H1 (cell line): ENCODE measurements at regions not wholly inside any gene's neighbourhood (a gene's known extent, or its start where the extent isn't known, plus 50 kb on each side); places are given as distances from the start of the nearest gene placed in this dataset.

ENCODE experiments used
- CTCF ChIA-PET: fragments of 300-600 bp; sonication (Branson Sonifier 250); formaldehyde crosslinking; loops from one replicate; lab custom pipeline; 2021; ENCODE audit not compliant: partially characterized antibody; lab: Charles Lee
- POLR2A ChIA-PET: fragments of 300-600 bp; sonication (Branson Sonifier 250); formaldehyde crosslinking; loops from one replicate; lab custom pipeline; 2021; ENCODE audit warnings: inconsistent platforms; ENCODE audit not compliant: partially characterized antibody; lab: Charles Lee
- DNase-seq, 2 experiments: peaks; one replicate each; pipeline versions ENCODE4 v3.0.0 to v3.0.0-alpha.2; 2010 to 2022; ENCODE audit warnings: low spot score in 2 of 2, low read depth in 1 of 2, mixed read lengths in 1 of 2
- FAIRE-seq: peaks from 2 replicates; lab custom pipeline; 2011; peaks lifted over from hg19 to GRCh38; lab: Jason Lieb, UNC
- H2AFZ ChIP-seq: 2 replicates; pipeline ENCODE4 v1.8.1; 2012; ENCODE audit warnings: low read length, inconsistent platforms
- H2AK5ac ChIP-seq: 2 replicates; pipeline ENCODE4 v1.6.1; 2013; ENCODE audit warnings: low read depth, low read length
- H2BK120ac ChIP-seq: replicated peaks from 2 replicates; pipeline ENCODE3; 2013; ENCODE audit warnings: low read depth, low read length, inconsistent platforms
- H2BK12ac ChIP-seq: 2 replicates; pipeline ENCODE4 v1.6.1; 2013; ENCODE audit warnings: low read depth, low read length
- H2BK15ac ChIP-seq: 2 replicates; pipeline ENCODE4 v1.6.1; 2013; ENCODE audit warnings: low read length
- H2BK20ac ChIP-seq: 2 replicates; pipeline ENCODE4 v1.6.1; 2013; ENCODE audit warnings: low read length
- H2BK5ac ChIP-seq: 2 replicates; pipeline ENCODE4 v1.6.1; 2013; ENCODE audit warnings: low read depth, low read length
- H3K14ac ChIP-seq: 2 replicates; pipeline ENCODE4 v1.6.1; 2013; ENCODE audit warnings: inconsistent platforms; ENCODE audit not compliant: insufficient read length
- H3K18ac ChIP-seq: 2 replicates; pipeline ENCODE4 v1.6.1; 2013; ENCODE audit warnings: low read length; ENCODE audit errors: extremely low read depth
- H3K23ac ChIP-seq: 2 replicates; pipeline ENCODE4 v1.6.1; 2013; ENCODE audit warnings: inconsistent platforms; ENCODE audit not compliant: insufficient read length
- H3K23me2 ChIP-seq: 2 replicates; pipeline ENCODE4 v1.6.1; 2013; ENCODE audit warnings: low read depth, low read length
- H3K27ac ChIP-seq: 2 replicates; pipeline ENCODE4 v1.6.1; 2011; ENCODE audit warnings: low read depth, low read length, inconsistent platforms
- H3K27me3 ChIP-seq, 4 experiments: replicated peaks in 1 of 4; 1 replicate in 1 of 4; 2 replicates in 3 of 4; pipeline versions ENCODE4 v1.6.1 to v1.8.1; 2011 to 2013; ENCODE audit warnings: low read length in 3 of 4, mild to moderate bottlenecking in 3 of 4, inconsistent platforms in 2 of 4, mixed read lengths in 2 of 4, moderate library complexity in 1 of 4; ENCODE audit not compliant: control insufficient read depth in 3 of 4, insufficient read depth in 3 of 4; ENCODE audit errors: extremely low read depth in 1 of 4
- H3K36me3 ChIP-seq, 4 experiments: 2 replicates each; pipeline versions ENCODE4 v1.6.1 to v1.8.1; 2011 to 2013; ENCODE audit warnings: mild to moderate bottlenecking in 4 of 4, low read length in 3 of 4, moderate library complexity in 2 of 4, control low read depth in 1 of 4, inconsistent platforms in 1 of 4; ENCODE audit not compliant: insufficient read depth in 4 of 4, control insufficient read depth in 2 of 4
- H3K4ac ChIP-seq: replicated peaks from 2 replicates; pipeline ENCODE3; 2013; ENCODE audit warnings: low read length, low read depth, mixed read lengths, inconsistent platforms; ENCODE audit not compliant: insufficient read length
- H3K4me1 ChIP-seq, 4 experiments: replicated peaks in 1 of 4; 1 replicate in 1 of 4; 2 replicates in 3 of 4; pipeline versions ENCODE4 v1.6.1 to v1.8.1; 2011 to 2013; ENCODE audit warnings: low read length in 3 of 4, inconsistent platforms in 2 of 4, mixed read lengths in 1 of 4; ENCODE audit not compliant: insufficient read depth in 4 of 4, control insufficient read depth in 3 of 4
- H3K4me2 ChIP-seq, 2 experiments: 2 replicates each; pipeline versions ENCODE4 v1.6.1 to v1.8.1; 2011 to 2013; ENCODE audit warnings: low read depth in 2 of 2, low read length in 2 of 2, control low read depth in 1 of 2, inconsistent platforms in 1 of 2, mild to moderate bottlenecking in 1 of 2; ENCODE audit not compliant: insufficient read depth in 1 of 2
- H3K4me3 ChIP-seq, 4 experiments: fragments of 200-600, 300-600 bp in 1 of 4; sonication (generic), shearing (Covaris generic), sonication (Bioruptor Twin) in 1 of 4; 2 replicates each; pipeline versions ENCODE4 v1.5.1 to v1.8.1; 2011 to 2016; ENCODE audit warnings: low read length in 4 of 4, low read depth in 3 of 4, control low read depth in 2 of 4, inconsistent platforms in 2 of 4, mild to moderate bottlenecking in 2 of 4, mixed read lengths in 1 of 4, moderate library complexity in 1 of 4; ENCODE audit not compliant: insufficient read depth in 2 of 4; ENCODE audit errors: extremely low read depth in 1 of 4
- H3K56ac ChIP-seq: replicated peaks from 2 replicates; pipeline ENCODE3; 2013; ENCODE audit warnings: low read depth, mild to moderate bottlenecking, mixed read lengths, low read length, inconsistent platforms; ENCODE audit not compliant: insufficient read length
- H3K79me1 ChIP-seq: 2 replicates; pipeline ENCODE4 v1.6.1; 2013; ENCODE audit warnings: low read depth, low read length, control low read depth
- H3K79me2 ChIP-seq, 2 experiments: 2 replicates each; pipeline versions ENCODE4 v1.6.1 to v1.8.1; 2012 to 2013; ENCODE audit warnings: low read length in 2 of 2, mild to moderate bottlenecking in 2 of 2, inconsistent platforms in 1 of 2; ENCODE audit not compliant: insufficient read depth in 2 of 2, control insufficient read depth in 1 of 2
- H3K9ac ChIP-seq, 4 experiments: replicated peaks in 1 of 4; 1 replicate in 1 of 4; 2 replicates in 3 of 4; pipeline versions ENCODE4 v1.6.1 to v1.8.1; 2011 to 2013; ENCODE audit warnings: low read depth in 3 of 4, low read length in 3 of 4, control low read depth in 2 of 4, mild to moderate bottlenecking in 2 of 4, moderate library complexity in 2 of 4, inconsistent platforms in 1 of 4; ENCODE audit errors: extremely low read depth in 1 of 4
- H3K9me3 ChIP-seq, 2 experiments: 2 replicates each; pipeline versions ENCODE4 v1.6.1 to v1.8.1; 2012 to 2013; ENCODE audit warnings: mild to moderate bottlenecking in 2 of 2, moderate library complexity in 2 of 2, control low read depth in 1 of 2, inconsistent platforms in 1 of 2, low read depth in 1 of 2, low read length in 1 of 2, mixed read lengths in 1 of 2; ENCODE audit not compliant: insufficient read depth in 2 of 2
- H4K20me1 ChIP-seq, 2 experiments: replicated peaks in 1 of 2; 2 replicates each; pipeline versions ENCODE3 to v1.8.1; 2011 to 2013; ENCODE audit warnings: inconsistent platforms in 2 of 2, low read length in 2 of 2, mild to moderate bottlenecking in 1 of 2; ENCODE audit not compliant: insufficient read depth in 2 of 2, control insufficient read depth in 1 of 2
- H4K5ac ChIP-seq: 2 replicates; pipeline ENCODE4 v1.6.1; 2013; ENCODE audit warnings: low read length, low read depth, mixed read lengths, inconsistent platforms; ENCODE audit not compliant: insufficient read length
- H4K8ac ChIP-seq: 2 replicates; pipeline ENCODE4 v1.8.0; 2013; ENCODE audit warnings: mild to moderate bottlenecking, moderate library complexity, low read length, inconsistent platforms; ENCODE audit not compliant: insufficient read depth; ENCODE audit errors: extremely low read depth
- H4K91ac ChIP-seq: replicated peaks from 2 replicates; pipeline ENCODE3; 2013; ENCODE audit warnings: low read length, mixed read lengths, inconsistent platforms; ENCODE audit not compliant: insufficient read length
- ATF3 ChIP-seq: IDR thresholded peaks from 2 replicates; pipeline ENCODE4 v1.6.1; 2011; ENCODE audit warnings: low read depth, mild to moderate bottlenecking, low read length; ENCODE audit not compliant: insufficient read depth
- CBX5 ChIP-seq: fragments of 300-800, 300-1000 bp; sonication (generic); IDR thresholded peaks from 2 replicates; pipeline ENCODE4 v1.7.1; 2016; ENCODE audit warnings: antibody characterized with exemption, low read length, low read depth
- PHF8 ChIP-seq: fragments of 200-600 bp; sonication (generic); conservative IDR thresholded peaks from 2 replicates; pipeline ENCODE4 v1.7.1; 2012; ENCODE audit warnings: low read depth, mild to moderate bottlenecking, inconsistent platforms, low read length, moderate library complexity
- SIN3A ChIP-seq, 2 experiments: IDR thresholded peaks in 1 of 2; conservative IDR thresholded peaks in 1 of 2; 2 replicates each; pipeline ENCODE4 v1.6.1; 2011 to 2012; ENCODE audit warnings: low read length in 2 of 2, improper control_type of control experiment in 1 of 2, low read depth in 1 of 2, mild to moderate bottlenecking in 1 of 2
- SP2 ChIP-seq: IDR thresholded peaks from 2 replicates; pipeline ENCODE4 v1.6.1; 2012; ENCODE audit warnings: mild to moderate bottlenecking, low read length, inconsistent platforms
- SP4 ChIP-seq: IDR thresholded peaks from 2 replicates; pipeline ENCODE4 v1.6.1; 2012; ENCODE audit warnings: low read length, inconsistent platforms
- WGBS, 2 experiments: shearing (Covaris generic) in 1 of 2; methylation state at CpG; one replicate each; pipeline versions ENCODE4 v1.1.6 to v1.1.7; 2013 to 2015; ENCODE audit warnings: low lambda C conversion rate in 2 of 2, mixed read lengths in 2 of 2, inconsistent platforms in 1 of 2, low coverage in 1 of 2, missing lambda C conversion rate in 1 of 2; ENCODE audit not compliant: insufficient replicate concordance in 2 of 2, insufficient coverage in 1 of 2, insufficient read length in 1 of 2; ENCODE audit errors: extremely low coverage in 1 of 2, missing lambda C conversion rate in 1 of 2; 5-methylcytosine and 5-hydroxymethylcytosine counted together

GRCh38 chr3:74562558-74563269, 51.7 kb downstream of the CNTN3 start:
- Histone ChIP-seq H4K91ac (no peak overlapping the region), H2BK20ac (no peak overlapping the region), H3K27me3 (no peaks in the 10 kb centered on the region), H3K56ac (no peak overlapping the region), H3K27ac (no peak overlapping the region), H3K23ac (no peak overlapping the region), H3K4me2 (no peak overlapping the region), H2AK5ac (no peak overlapping the region), H3K4ac (no peak overlapping the region), H2BK120ac (no peak overlapping the region), H3K4me3 (no peak overlapping the region), H3K79me1 (no peaks in the 10 kb centered on the region), H4K20me1 (no peaks in the 10 kb centered on the region), H3K23me2 (no peaks in the 10 kb centered on the region), H3K18ac (no peak overlapping the region), H4K5ac (no peak overlapping the region), H3K4me1 (no peaks in the 10 kb centered on the region)
- CTCF ChIA-PET: interaction anchor here (0.6 kb wide), 1 partner anchor 149 kb away, joined by 3 read pairs; no protein-coding TSS in a partner anchor
- WGBS, 2 experiments: 91% methylated on average over 8 of the region's 8 CpGs; no CpG with 5 or more reads in 1 of the 2 experiments
- TF ChIP-seq PHF8 (no peak), ATF3 (no peak), CBX5 (no peak), SP2 (no peak), SIN3A (conservative IDR thresholded peaks at IDR 0.05 in 1 of 2, IDR thresholded peaks at IDR 0.05 in 1 of 2; ENCODE audit: low read depth in 1 of 2, low read length in 2 of 2) (no peak), SP4 (no peak)
- TF ChIP-seq, all 59 proteins: peak for 0
- H2BK15ac ChIP-seq: no peak overlapping the region
- DNase-seq (no peak), FAIRE-seq (no peak)
- H3K79me2 ChIP-seq: no peaks in the 10 kb centered on the region
- H3K9me3 ChIP-seq: peaks cover 4% of the 10 kb centered on the region in 2 experiments; a peak in 1 of 4 replicates
- POLR2A ChIA-PET: no interaction called here
- H3K14ac ChIP-seq: no peak overlapping the region
- H4K8ac ChIP-seq: no peak overlapping the region
- H3K36me3 ChIP-seq: no peaks in the 10 kb centered on the region
- no peak overlapping the region for H2BK5ac ChIP-seq
- no peak overlapping the region for H3K9ac ChIP-seq
- H2AFZ ChIP-seq: no peak overlapping the region
- no peak overlapping the region for H2BK12ac ChIP-seq
